HEK293T (cell line): ENCODE measurements at regions not wholly inside any gene's neighbourhood (a gene's known extent, or its start where the extent isn't known, plus 50 kb on each side); places are given as distances from the start of the nearest gene placed in this dataset.

Experiments
- CTCF ChIA-PET: fragments of 350-600 bp; formaldehyde crosslinking; extraction: SDS; loops from one replicate; lab custom pipeline; 2021; ENCODE audit warnings: antibody characterized with exemption, inconsistent platforms; lab: Yijun Ruan, JAX
- POLR2A ChIA-PET: fragments of 350-600 bp; formaldehyde crosslinking; extraction: SDS; loops from one replicate; lab custom pipeline; 2020; ENCODE audit warnings: antibody characterized with exemption, inconsistent platforms; lab: Yijun Ruan, JAX
- DNase-seq: peaks from one replicate; pipeline ENCODE4 v3.0.0; 2012; ENCODE audit warnings: mixed read lengths; ENCODE audit errors: extremely low spot score
- ARNT ChIP-seq: fragments of 450-650 bp; IDR thresholded peaks from 2 replicates; pipeline ENCODE4 v1.6.1; 2017; ENCODE audit warnings: mild to moderate bottlenecking
- BHLHE40 ChIP-seq: fragments of 450-650 bp; IDR thresholded peaks from 2 replicates; pipeline ENCODE4 v1.6.1; 2016; ENCODE audit warnings: mild to moderate bottlenecking, moderate library complexity, borderline replicate concordance
- CTBP1 ChIP-seq: fragments of 450-650 bp; IDR thresholded peaks from 2 replicates; pipeline ENCODE4 v1.6.1; 2016; ENCODE audit warnings: borderline replicate concordance
- ELF4 ChIP-seq: fragments of 450-650 bp; IDR thresholded peaks from 2 replicates; pipeline ENCODE4 v1.6.1; 2017; ENCODE audit warnings: antibody characterized with exemption
- FOXA1 ChIP-seq: fragments of 450-650 bp; IDR thresholded peaks from 2 replicates; pipeline ENCODE4 v1.6.1; 2016; ENCODE audit warnings: mild to moderate bottlenecking
- FOXK2 ChIP-seq: fragments of 450-650 bp; IDR thresholded peaks from 2 replicates; pipeline ENCODE4 v1.6.1; 2016; ENCODE audit warnings: mild to moderate bottlenecking
- FOXM1 ChIP-seq: fragments of 450-650 bp; IDR thresholded peaks from 2 replicates; pipeline ENCODE4 v1.6.1; 2017; ENCODE audit warnings: mild to moderate bottlenecking, borderline replicate concordance
- HDGF ChIP-seq: fragments of 450-650 bp; IDR thresholded peaks from 2 replicates; pipeline ENCODE4 v1.6.1; 2017; ENCODE audit warnings: antibody characterized with exemption, borderline replicate concordance
- L3MBTL2 ChIP-seq: fragments of 450-650 bp; conservative IDR thresholded peaks from 2 replicates; pipeline ENCODE4 v1.6.1; 2016; ENCODE audit warnings: mild to moderate bottlenecking
- LEF1 ChIP-seq: fragments of 450-650 bp; IDR thresholded peaks from 2 replicates; pipeline ENCODE4 v1.6.1; 2017; ENCODE audit warnings: mild to moderate bottlenecking, borderline replicate concordance
- NFRKB ChIP-seq: fragments of 450-650 bp; IDR thresholded peaks from 2 replicates; pipeline ENCODE4 v1.6.1; 2016; ENCODE audit warnings: mild to moderate bottlenecking, moderate library complexity
- PKNOX1 ChIP-seq: fragments of 450-650 bp; IDR thresholded peaks from 2 replicates; pipeline ENCODE4 v1.6.1; 2016
- SP1 ChIP-seq: fragments of 450-650 bp; IDR thresholded peaks from 2 replicates; pipeline ENCODE4 v1.6.1; 2017
- SUZ12 ChIP-seq: fragments of 450-650 bp; IDR thresholded peaks from 2 replicates; pipeline ENCODE4 v1.6.1; 2016; ENCODE audit warnings: mild to moderate bottlenecking
- TARDBP ChIP-seq: fragments of 450-650 bp; IDR thresholded peaks from 2 replicates; pipeline ENCODE4 v1.6.1; 2016
- ZNF384 ChIP-seq: fragments of 450-650 bp; IDR thresholded peaks from 2 replicates; pipeline ENCODE4 v1.6.1; 2016

GRCh38 chr1:193658081-193658480, 471.7 kb upstream of the B3GALT2 start:
- no peak for DNase-seq
- TF ChIP-seq ELF4 = no peak
- TF ChIP-seq SP1 = no peak
- no peak for TF ChIP-seq HDGF
- no peak for TF ChIP-seq PKNOX1
- TF ChIP-seq ARNT = no peak
- TF ChIP-seq ZNF384 = no peak
- no peak for TF ChIP-seq NFRKB
- no peak for TF ChIP-seq CTBP1
- TF ChIP-seq TARDBP = no peak
- ChIA-PET POLR2A (no interaction called here), CTCF (no interaction called here)

- TF ChIP-seq NFRKB (no peak), SP1 (no peak)
- CTCF ChIA-PET = no interaction called here
- DNase-seq = no peak
- POLR2A ChIA-PET = no interaction called here
Measured at GRCh38 chr1:193657552-193657951, 471.1 kb upstream of the B3GALT2 start.

- POLR2A ChIA-PET = no interaction called here
- DNase-seq = no peak
- CTCF ChIA-PET = interaction anchor here (0.9 kb wide), 1 partner anchor 9 kb away, joined by 3 read pairs; no protein-coding TSS in a partner anchor
- TF ChIP-seq BHLHE40 = no peak
- TF ChIP-seq ELF4 = no peak
- TF ChIP-seq LEF1 = no peak
- no peak for TF ChIP-seq FOXK2
- TF ChIP-seq TARDBP = no peak
- no peak for TF ChIP-seq SP1
- no peak for TF ChIP-seq SUZ12
- TF ChIP-seq HDGF = no peak
- TF ChIP-seq FOXA1 = no peak
- no peak for TF ChIP-seq ARNT
- TF ChIP-seq NFRKB = no peak
- TF ChIP-seq ZNF384 = no peak
- TF ChIP-seq CTBP1 = no peak
- no peak for TF ChIP-seq PKNOX1
- no peak for TF ChIP-seq FOXM1
- no peak for TF ChIP-seq L3MBTL2
Measured at GRCh38 chr1:193656841-193657240, 470.4 kb upstream of the B3GALT2 start.

GRCh38 chr1:193654951-193655735, 468.7 kb upstream of the B3GALT2 start:
- no peak for DNase-seq
- CTCF ChIA-PET = no interaction called here
- TF ChIP-seq SUZ12 (no peak), TARDBP (no peak), HDGF (no peak), FOXA1 (no peak), CTBP1 (no peak), FOXM1 (no peak), ELF4 (no peak), ZNF384 (no peak), SP1 (no peak), ARNT (no peak), PKNOX1 (no peak), FOXK2 (no peak), LEF1 (no peak), BHLHE40 (no peak), L3MBTL2 (no peak), NFRKB (no peak)
- POLR2A ChIA-PET = no interaction called here

GRCh38 chr1:193649587-193649986, 463.2 kb upstream of the B3GALT2 start:
- TF ChIP-seq FOXM1 (no peak), HDGF (no peak), ARNT (no peak), PKNOX1 (no peak)
- no peak for DNase-seq
- POLR2A ChIA-PET = no interaction called here
- CTCF ChIA-PET = no interaction called here

GRCh38 chr1:193634876-193635275, 448.5 kb upstream of the B3GALT2 start:
- ChIA-PET POLR2A (no interaction called here), CTCF (no interaction called here)
- DNase-seq = no peak
- TF ChIP-seq SUZ12 (no peak), FOXK2 (no peak), SP1 (no peak), BHLHE40 (no peak), ELF4 (no peak), TARDBP (no peak)
